Heart left ventricle (tissue), 16 donors: ENCODE measurements at regions not wholly inside any gene's neighbourhood (a gene's known extent, or its start where the extent isn't known, plus 50 kb on each side); places are given as distances from the start of the nearest gene placed in this dataset.

Experiments
- ATAC-seq, 4 donors: fragments of 200-7000 bp; cut with Tn5 transposase; one replicate each; pipeline ENCODE4 v1.9.1; 2020 to 2022; ENCODE audit warnings: moderate library complexity in 4 of 4, mild to moderate bottlenecking in 3 of 4, moderate number of reproducible peaks in 1 of 4
- DNase-seq, 5 donors: peaks; one replicate each; pipeline ENCODE4 v3.0.0-alpha.2; 2020
- H3K27ac ChIP-seq, 12 donors: fragments of 200-600 bp; sonication (generic) in 4 of 12; one replicate each; pipeline versions ENCODE4 v1.5.0 to v1.8.0; 2016 to 2022; ENCODE audit warnings: mild to moderate bottlenecking in 2 of 12
- H3K27me3 ChIP-seq, 9 donors: fragments of 200-600 bp; sonication (generic) in 2 of 9; one replicate each; pipeline versions ENCODE4 v1.5.1 to v1.8.0; 2016 to 2022; ENCODE audit warnings: mild to moderate bottlenecking in 3 of 9
- H3K36me3 ChIP-seq, 9 donors: fragments of 200-600 bp; sonication (generic) in 2 of 9; one replicate each; pipeline versions ENCODE4 v1.5.0 to v1.8.0; 2018 to 2022; ENCODE audit warnings: mild to moderate bottlenecking in 2 of 9
- H3K4me1 ChIP-seq, 12 donors: fragments of 200-600 bp; sonication (generic) in 4 of 12; one replicate each; pipeline versions ENCODE4 v1.5.0 to v1.8.0; 2016 to 2022; ENCODE audit warnings: mild to moderate bottlenecking in 3 of 12
- H3K4me3 ChIP-seq, 12 donors: fragments of 200-600 bp; sonication (generic) in 4 of 12; one replicate each; pipeline versions ENCODE4 v1.5.0 to v1.8.0; 2017 to 2022; ENCODE audit warnings: mild to moderate bottlenecking in 9 of 12, moderate library complexity in 4 of 12
- H3K9me3 ChIP-seq, 12 donors: fragments of 200-600 bp; sonication (generic) in 4 of 12; one replicate each; pipeline versions ENCODE4 v1.5.0 to v1.8.0; 2016 to 2022; ENCODE audit warnings: mild to moderate bottlenecking in 1 of 12
- CTCF ChIP-seq, 12 donors: fragments of 200-600 bp; sonication (generic) in 4 of 12; IDR thresholded peaks; one replicate each; pipeline versions ENCODE4 v1.5.0 to v1.8.0; 2018 to 2022; ENCODE audit warnings: antibody characterized with exemption in 12 of 12, mild to moderate bottlenecking in 5 of 12
- POLR2A ChIP-seq, 2 donors: fragments of 450-650 bp; IDR thresholded peaks; one replicate each; pipeline ENCODE4 v1.6.1; 2017; ENCODE audit warnings: antibody characterized with exemption in 2 of 2, mild to moderate bottlenecking in 2 of 2, moderate library complexity in 2 of 2
- WGBS, 4 donors: extraction: QIAGEN DNeasy Blood & Tissue Kit in 2 of 4; methylation state at CpG; one replicate each; pipeline versions ENCODE4 v1.1.5 to v1.1.7; 2013 to 2018; 5-methylcytosine and 5-hydroxymethylcytosine counted together
- intact Hi-C, 10 donors: fragments of 100-400 bp; cut with DNase I; formaldehyde crosslinking; loops; one replicate each; pipeline versions ENCODE4 v1.11.1 to v1.14.2; 2022
- donor health status: ischemic (EF 13 %, LVEDD 7.1; RV severe dilation, severe dysfunction).
- donor health status: healthy with polysubstance abuse.
- donor health status: DM: no; HTN: yes; CAD: no.
- donor health status: DM: no; HTN: no; CAD: no.
- donor health status: ischemic (EF 25% LVEDD 6.9; RV normal size, moderate dysfunction).
- donor health status: ischemic (EF 25% LVEDD 5.7; RV mildly dilated, moderate dysfunction).
- donor health status: healthy.
- donor health status: DM: yes; HTN: yes; CAD: no.
- donor health status: ischemic (EF 35%, LVEDD 5.7; RV mildly dilated, moderate dysfunction).
- donor health status: nonischemic (EF 11% LVEDD 7.7; RV severe dilation, severe dysfunction).
- donor health status: DM: yes; HTN: yes; CAD: no.
- donor health status: PGD.
- donor health status: ischemic (EF 29% LVEDD 5.4; RV normal size, mild dysfunction).
- donor health status: nonischemic (EF 23%, LVEDD 6.1; RV moderate dilation, normal function).

- no peak for DNase-seq
Measured at GRCh38 chr19:32253683-32254508, 91.5 kb upstream of the ZNF507 start.

GRCh38 chr19:32254509-32254890, 90.9 kb upstream of the ZNF507 start:
- Histone ChIP-seq H3K36me3 (no peaks in the 10 kb centered on the region), H3K4me3 (no peak overlapping the region), H3K9me3 (peaks cover 0 to 2% (median 0%) of the 10 kb centered on the region in 12 donors), H3K4me1 (no peaks in the 10 kb centered on the region), H3K27ac (no peak overlapping the region), H3K27me3 (peaks cover 0 to 22% (median 0%) of the 10 kb centered on the region in 9 donors)
- ATAC-seq (no peak), DNase-seq (no peak)
- intact Hi-C loops, result no loop called here
- 64 to 70% (median 67%) methylated on average over 6 of the region's 6 CpGs for WGBS, 4 donors
- TF ChIP-seq POLR2A (IDR thresholded peaks at IDR 0.05), result no peak
- no peak for TF ChIP-seq CTCF (IDR thresholded peaks at IDR 0.05)

More at GRCh38 chr19:32253683-32254508, 91.5 kb upstream of the ZNF507 start:
- no peak for ATAC-seq
- intact Hi-C loops, result no loop called here
- Histone ChIP-seq H3K4me3 (no peak overlapping the region), H3K4me1 (no peaks in the 10 kb centered on the region), H3K27me3 (peaks cover 0 to 22% (median 0%) of the 10 kb centered on the region in 9 donors), H3K27ac (no peak overlapping the region), H3K36me3 (no peaks in the 10 kb centered on the region), H3K9me3 (no peaks in the 10 kb centered on the region)
- 78 to 87% (median 81%) methylated on average over 29 to 30 of the region's 30 CpGs for WGBS, 4 donors
- TF ChIP-seq POLR2A (IDR thresholded peaks at IDR 0.05), result no peak
- TF ChIP-seq CTCF (IDR thresholded peaks at IDR 0.05), result no peak

- DNase-seq, result no peak
- intact Hi-C loops, result no loop called here
- no peak for TF ChIP-seq POLR2A (IDR thresholded peaks at IDR 0.05)
- no peak for TF ChIP-seq CTCF (IDR thresholded peaks at IDR 0.05)
- no peak for ATAC-seq
- peaks cover 0 to 22% (median 0%) of the 10 kb centered on the region in 9 donors for H3K27me3 ChIP-seq
- no peaks in the 10 kb centered on the region for H3K4me1 ChIP-seq
- H3K4me3 ChIP-seq, result no peak overlapping the region
- H3K36me3 ChIP-seq, result no peaks in the 10 kb centered on the region
- 72 to 85% (median 79%) methylated on average over 5 to 8 of the region's 8 CpGs for WGBS, 4 donors
- H3K9me3 ChIP-seq, result peaks cover 0 to 10% (median 0%) of the 10 kb centered on the region in 12 donors
- H3K27ac ChIP-seq, result no peak overlapping the region
Measured at GRCh38 chr19:32255536-32256295, 89.7 kb upstream of the ZNF507 start.

GRCh38 chr19:32256341-32256975, 89.0 kb upstream of the ZNF507 start:
- DNase-seq, result no peak
- no peaks in the 10 kb centered on the region for H3K36me3 ChIP-seq
- TF ChIP-seq CTCF (IDR thresholded peaks at IDR 0.05) (no peak), POLR2A (IDR thresholded peaks at IDR 0.05) (no peak)
- peaks cover 0 to 10% (median 0%) of the 10 kb centered on the region in 12 donors for H3K9me3 ChIP-seq
- H3K27ac ChIP-seq, result no peak overlapping the region
- H3K4me3 ChIP-seq, result no peak overlapping the region
- H3K4me1 ChIP-seq, result no peaks in the 10 kb centered on the region
- peaks cover 0 to 22% (median 0%) of the 10 kb centered on the region in 9 donors for H3K27me3 ChIP-seq
- intact Hi-C loops, result no loop called here
- ATAC-seq, result no peak
- 71 to 76% (median 74%) methylated on average over 15 of the region's 15 CpGs for WGBS, 4 donors
